GM13977 (cell line): ENCODE measurements at regions not wholly inside any gene's neighbourhood (a gene's known extent, or its start where the extent isn't known, plus 50 kb on each side); places are given as distances from the start of the nearest gene placed in this dataset.

Source experiments
- DNase-seq: peaks from one replicate; pipeline ENCODE4 v3.0.0; 2012; ENCODE audit warnings: low spot score
- in situ Hi-C: fragments of 300-500 bp; cut with MboI; formaldehyde crosslinking; loops from one replicate; pipeline ENCODE4 v1.12.0; 2022; ENCODE audit warnings: low sequenced_read_pairs, low pct_unique_long_range_greater_than_20kb, mixed read lengths, inconsistent platforms; ENCODE audit not compliant: unreplicated experiment
- TF ChIP-seq, protein P1 (sequence below): IDR thresholded peaks from 2 replicates; pipeline ENCODE4 v1.5.1; 2012; ENCODE audit warnings: mild to moderate bottlenecking, control low read depth; ENCODE audit not compliant: insufficient read depth; ENCODE audit errors: extremely low read depth, missing control alignments

DNA sequence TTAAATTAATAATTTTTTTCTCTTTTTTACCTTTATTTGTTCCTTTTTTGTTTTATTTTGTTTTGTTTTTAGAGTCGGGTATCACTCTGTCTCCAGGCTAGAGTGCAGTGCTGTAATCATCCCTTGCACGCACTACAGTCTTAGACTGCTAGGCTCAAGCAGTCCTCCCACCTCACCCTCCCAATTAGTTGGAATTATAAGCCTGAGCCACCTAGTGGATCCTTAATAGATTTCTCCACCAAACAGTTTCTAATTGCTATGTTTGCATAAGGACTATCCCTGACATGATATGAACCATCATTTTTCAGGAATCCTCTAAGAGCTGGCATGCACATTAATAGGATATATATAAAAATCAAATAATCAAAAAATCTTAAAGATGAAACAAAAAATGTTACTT lies 993.2 kb downstream of the OTOL1 start:
- TF ChIP-seq, protein P1, sequence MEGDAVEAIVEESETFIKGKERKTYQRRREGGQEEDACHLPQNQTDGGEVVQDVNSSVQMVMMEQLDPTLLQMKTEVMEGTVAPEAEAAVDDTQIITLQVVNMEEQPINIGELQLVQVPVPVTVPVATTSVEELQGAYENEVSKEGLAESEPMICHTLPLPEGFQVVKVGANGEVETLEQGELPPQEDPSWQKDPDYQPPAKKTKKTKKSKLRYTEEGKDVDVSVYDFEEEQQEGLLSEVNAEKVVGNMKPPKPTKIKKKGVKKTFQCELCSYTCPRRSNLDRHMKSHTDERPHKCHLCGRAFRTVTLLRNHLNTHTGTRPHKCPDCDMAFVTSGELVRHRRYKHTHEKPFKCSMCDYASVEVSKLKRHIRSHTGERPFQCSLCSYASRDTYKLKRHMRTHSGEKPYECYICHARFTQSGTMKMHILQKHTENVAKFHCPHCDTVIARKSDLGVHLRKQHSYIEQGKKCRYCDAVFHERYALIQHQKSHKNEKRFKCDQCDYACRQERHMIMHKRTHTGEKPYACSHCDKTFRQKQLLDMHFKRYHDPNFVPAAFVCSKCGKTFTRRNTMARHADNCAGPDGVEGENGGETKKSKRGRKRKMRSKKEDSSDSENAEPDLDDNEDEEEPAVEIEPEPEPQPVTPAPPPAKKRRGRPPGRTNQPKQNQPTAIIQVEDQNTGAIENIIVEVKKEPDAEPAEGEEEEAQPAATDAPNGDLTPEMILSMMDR, result no peak
- DNase-seq, result no peak
- in situ Hi-C loops, result no loop called here

GRCh38 chr3:162491952-162492351 lies 995.3 kb downstream of the OTOL1 start:
- in situ Hi-C loops, result no loop called here
- TF ChIP-seq, protein P1, result no peak
- DNase-seq, result no peak

DNA sequence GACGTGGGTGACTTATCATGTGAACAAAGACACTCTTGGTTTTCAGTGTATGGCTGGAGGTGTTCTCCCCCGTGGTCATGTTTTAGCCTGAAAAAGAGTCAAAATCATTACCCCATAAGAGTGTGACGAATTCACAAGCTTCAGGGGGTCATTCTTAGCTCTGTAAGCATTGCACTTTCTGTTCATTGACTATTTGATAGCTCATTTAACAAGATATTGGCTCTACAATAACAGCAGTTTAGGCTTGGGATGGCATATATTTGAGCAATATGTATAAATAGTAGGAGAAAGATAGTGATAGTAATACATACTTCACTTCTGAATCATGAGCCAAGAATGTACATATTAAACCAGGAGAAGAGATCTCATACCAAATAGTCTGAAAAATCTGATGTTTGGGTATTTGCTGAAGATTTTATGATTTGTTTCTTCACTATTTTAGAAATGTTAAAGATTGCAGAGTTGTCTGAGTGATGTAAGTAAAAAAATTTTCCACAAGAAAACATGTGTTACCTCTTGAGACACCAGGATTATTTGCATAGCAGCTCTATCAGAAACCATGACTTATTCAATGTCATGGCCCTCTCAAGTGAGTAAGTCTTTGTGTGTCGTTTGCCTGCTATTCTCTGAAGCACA lies 996.0 kb downstream of the OTOL1 start:
- in situ Hi-C loops, result no loop called here

DNA sequence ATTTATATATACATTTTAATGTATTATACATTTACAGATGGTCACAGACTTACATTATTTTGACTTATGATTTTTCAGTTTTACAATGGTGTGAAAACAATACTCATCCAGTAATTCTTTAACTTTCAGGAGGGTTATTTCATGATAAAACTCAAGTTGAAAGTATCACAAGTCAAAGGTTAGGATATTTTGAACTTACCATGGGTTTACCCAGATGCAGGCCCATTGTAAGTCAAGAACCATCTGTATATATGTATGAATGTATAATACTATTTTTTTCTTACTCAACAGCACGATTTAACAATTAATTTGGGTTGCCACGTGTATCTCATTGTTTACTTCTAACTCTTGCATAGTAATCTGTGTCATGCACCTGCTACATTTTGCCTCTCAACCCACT lies 1002.0 kb downstream of the OTOL1 start:
- no peak for DNase-seq
- in situ Hi-C loops, result no loop called here
- TF ChIP-seq, protein P1, result no peak

More for the DNA sequence above, 996.0 kb downstream of the OTOL1 start:
- TF ChIP-seq, protein P1, result no peak
- no peak for DNase-seq

DNA sequence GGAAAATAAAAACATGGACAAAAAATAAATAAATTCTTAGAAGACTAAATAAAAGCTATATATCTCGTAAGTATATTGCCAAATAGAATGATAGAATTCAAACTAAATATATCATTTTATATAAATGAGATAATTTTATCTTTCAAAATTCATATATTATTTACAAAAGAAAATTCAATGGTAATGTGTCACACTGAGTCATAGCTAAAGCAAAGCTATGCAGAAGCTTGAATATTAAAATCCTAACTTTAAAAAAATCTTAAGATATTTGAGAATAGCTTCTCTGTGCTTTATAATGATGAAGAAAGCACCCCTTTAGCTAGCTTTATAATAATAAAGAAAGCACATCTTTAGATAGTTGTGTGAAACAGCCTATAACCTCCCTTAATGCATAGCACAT lies 1010.8 kb downstream of the OTOL1 start:
- DNase-seq, result no peak
- in situ Hi-C loops, result no loop called here
- TF ChIP-seq, protein P1, result no peak

GRCh38 chr3:162512488-162512887 lies 1015.9 kb downstream of the OTOL1 start:
- in situ Hi-C loops, result no loop called here
- TF ChIP-seq, protein P1, result no peak
- no peak for DNase-seq

- TF ChIP-seq, protein P1, result no peak
- no peak for DNase-seq
- in situ Hi-C loops, result no loop called here
These were observed 1020.5 kb downstream of the OTOL1 start for GRCh38 chr3:162517110-162517509.
